Panc1 (cell line): ENCODE measurements at regions not wholly inside any gene's neighbourhood (a gene's known extent, or its start where the extent isn't known, plus 50 kb on each side); places are given as distances from the start of the nearest gene placed in this dataset.

Experiments used
- ATAC-seq: fragments of 200-7000 bp; cut with Tn5 transposase; 2 replicates; pipeline ENCODE4 v1.9.1; 2020; ENCODE audit warnings: mild to moderate bottlenecking, moderate library complexity
- BruUV-seq: library from RNA; stranded (reverse); fragments of 400-500 nt; replicated peaks from 2 replicates; lab custom pipeline; 2021; lab: Mats Ljungman, UMichigan
- CTCF ChIA-PET: fragments of 300-600 bp; sonication (Branson Sonifier 250); formaldehyde crosslinking; loops from one replicate; lab custom pipeline; 2022; ENCODE audit warnings: antibody characterized with exemption; lab: Charles Lee
- POLR2A ChIA-PET: fragments of 300-600 bp; sonication (Branson Sonifier 250); formaldehyde crosslinking; loops from one replicate; lab custom pipeline; 2022; ENCODE audit warnings: antibody characterized with exemption; lab: Charles Lee
- DNase-seq: peaks from one replicate; pipeline ENCODE4 v3.0.0-alpha.2; 2010; ENCODE audit warnings: low read depth, low spot score
- H3K27ac ChIP-seq: 2 replicates; pipeline ENCODE4 v1.5.1; 2011; ENCODE audit warnings: mild to moderate bottlenecking, low read length, inconsistent platforms
- H3K27me3 ChIP-seq: fragments of 200-500 bp; sonication (Bioruptor generic); 2 replicates; pipeline ENCODE4 v1.6.0; 2014; ENCODE audit warnings: low read length, inconsistent platforms; ENCODE audit not compliant: control insufficient read depth, insufficient read depth
- H3K36me3 ChIP-seq: fragments of 200-500 bp; sonication (Bioruptor generic); 2 replicates; pipeline ENCODE4 v1.5.1; 2014; ENCODE audit warnings: inconsistent platforms, mild to moderate bottlenecking, low read length, moderate library complexity; ENCODE audit not compliant: control insufficient read depth, insufficient read depth
- H3K4me1 ChIP-seq: 2 replicates; pipeline ENCODE4 v1.5.1; 2011; ENCODE audit warnings: inconsistent platforms, mild to moderate bottlenecking, low read length, moderate library complexity; ENCODE audit not compliant: control insufficient read depth, insufficient read depth
- H3K4me3 ChIP-seq, 2 experiments: 2 replicates each; pipeline ENCODE4 v1.5.1; 2011 to 2012; ENCODE audit warnings: low read depth in 2 of 2, low read length in 2 of 2, mild to moderate bottlenecking in 2 of 2, inconsistent platforms in 1 of 2, moderate library complexity in 1 of 2
- H3K9me3 ChIP-seq: fragments of 200-500 bp; sonication (Bioruptor generic); 2 replicates; pipeline ENCODE4 v1.5.1; 2014; ENCODE audit warnings: low read depth, mild to moderate bottlenecking, inconsistent platforms, low read length, moderate library complexity; ENCODE audit not compliant: control insufficient read depth, insufficient read depth
- CTCF ChIP-seq: fragments of 450-650 bp; IDR thresholded peaks from 2 replicates; pipeline ENCODE4 v1.5.1; 2017; ENCODE audit warnings: mild to moderate bottlenecking
- POLR2AphosphoS5 ChIP-seq: IDR thresholded peaks from 2 replicates; pipeline ENCODE4 v1.6.1; 2012; ENCODE audit warnings: mild to moderate bottlenecking, low read depth, low read length, moderate library complexity
- REST ChIP-seq, 2 experiments: IDR thresholded peaks; 2 replicates each; pipeline ENCODE4 v1.6.1; 2011 to 2012; ENCODE audit warnings: low read depth in 2 of 2, control low read depth in 1 of 2, low read length in 1 of 2, mild to moderate bottlenecking in 1 of 2, moderate library complexity in 1 of 2; ENCODE audit not compliant: insufficient read depth in 1 of 2
- SIN3A ChIP-seq: IDR thresholded peaks from 2 replicates; pipeline ENCODE4 v1.6.1; 2012; ENCODE audit warnings: low read depth, mild to moderate bottlenecking, low read length, moderate library complexity, borderline replicate concordance; ENCODE audit not compliant: insufficient read depth
- TCF7L2 ChIP-seq: IDR thresholded peaks from 2 replicates; pipeline ENCODE4 v1.6.1; 2011; ENCODE audit warnings: mild to moderate bottlenecking, low read depth, low read length, inconsistent platforms
- in situ Hi-C: cut with HindIII; loops from 2 replicates; pipeline ENCODE4 v1.10.0; 2016; ENCODE audit warnings: low sequenced_read_pairs, low pct_unique_long_range_greater_than_20kb
- intact Hi-C: fragments of 100-400 bp; cut with micrococcal nuclease; formaldehyde crosslinking; loops from one replicate; pipeline ENCODE4 v1.10.0; 2022; ENCODE audit not compliant: unreplicated experiment

DNA sequence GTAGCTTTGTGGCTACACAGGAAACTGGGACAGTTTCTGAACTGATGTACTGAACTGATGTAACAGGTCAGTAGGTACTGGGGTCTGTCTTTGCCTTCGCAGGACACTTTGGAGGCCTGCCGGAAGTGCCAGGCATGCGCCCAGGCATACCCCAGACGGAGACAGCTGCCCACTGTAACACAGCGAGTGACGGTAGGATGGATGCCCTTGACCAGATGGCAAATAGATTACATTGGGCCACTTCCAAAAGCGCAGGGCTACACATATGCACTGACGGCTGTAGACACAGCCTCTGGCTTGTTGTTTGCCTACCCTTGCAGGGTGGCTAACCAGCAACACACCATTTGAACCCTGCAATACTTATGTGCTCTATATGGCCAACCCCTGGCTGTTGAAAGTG is 94.1 kb upstream of the TMPO start:
- in situ Hi-C loops, result no loop called here
- POLR2A ChIA-PET, result no interaction called here

DNA sequence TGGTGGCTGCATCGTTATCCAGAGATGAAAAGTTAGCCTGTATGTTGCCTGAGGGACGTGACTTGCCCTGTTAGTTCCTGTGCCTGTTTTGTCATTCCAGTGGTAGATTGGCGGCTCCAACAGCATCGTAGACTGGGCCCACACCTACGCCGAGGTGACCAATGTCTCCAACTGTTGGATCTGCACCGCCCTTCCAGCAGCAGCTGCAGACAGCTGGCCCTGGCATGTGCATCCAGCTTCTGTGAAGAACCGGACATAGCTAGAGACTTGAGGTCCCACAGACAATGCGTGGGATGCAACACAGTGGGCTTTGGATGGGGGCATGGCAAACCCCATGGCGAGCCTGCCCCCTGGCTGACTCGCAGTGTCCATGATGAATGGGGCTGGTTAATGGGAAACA is 93.0 kb upstream of the TMPO start:
- no TSS peak for BruUV-seq
- ChIA-PET CTCF (no interaction called here), POLR2A (no interaction called here)
- H3K4me1 ChIP-seq, result peaks cover 6% of the 10 kb centered on the region; the same call in 1 of the 2 replicates
- DNase-seq (no peak), ATAC-seq (no peak)
- H3K27me3 ChIP-seq, result no peaks in the 10 kb centered on the region; the same call in 1 of the 2 replicates
- no peak overlapping the region for H3K27ac ChIP-seq
- in situ Hi-C loops, result no loop called here
- H3K4me3 ChIP-seq, result no peak overlapping the region
- H3K36me3 ChIP-seq, result no peaks in the 10 kb centered on the region
- TF ChIP-seq POLR2AphosphoS5 (no peak), CTCF (no peak), SIN3A (no peak), REST (IDR thresholded peaks at IDR 0.05; ENCODE audit: insufficient read depth in 1 of 2, low read depth in 2 of 2, low read length in 1 of 2) (no peak), TCF7L2 (no peak)
- intact Hi-C loops, result loop anchor here (5.0 to 10.0 kb wide), 2 partner anchors 110 to 232 kb away; no protein-coding TSS in a partner anchor
- H3K9me3 ChIP-seq, result no peaks in the 10 kb centered on the region

More for the DNA sequence above, 94.1 kb upstream of the TMPO start:
- DNase-seq (no peak), ATAC-seq (no peak)
- no TSS peak for BruUV-seq
- CTCF ChIA-PET, result no interaction called here
- Histone ChIP-seq H3K4me3 (no peak overlapping the region), H3K27ac (no peak overlapping the region), H3K27me3 (no peaks in the 10 kb centered on the region; the same call in 1 of the 2 replicates), H3K4me1 (peaks cover 6% of the 10 kb centered on the region; the same call in 1 of the 2 replicates), H3K36me3 (no peaks in the 10 kb centered on the region), H3K9me3 (no peaks in the 10 kb centered on the region)
- no peak for TF ChIP-seq SIN3A
- no peak for TF ChIP-seq CTCF
- no peak for TF ChIP-seq POLR2AphosphoS5
- TF ChIP-seq TCF7L2, result no peak
- TF ChIP-seq REST (IDR thresholded peaks at IDR 0.05; ENCODE audit: insufficient read depth in 1 of 2, low read depth in 2 of 2, low read length in 1 of 2), result no peak
- intact Hi-C loops, result loop anchor here (5.0 to 10.0 kb wide), 2 partner anchors 111 to 233 kb away; no protein-coding TSS in a partner anchor
